HEK293 (cell line): ENCODE measurements at regions not wholly inside any gene's neighbourhood (a gene's known extent, or its start where the extent isn't known, plus 50 kb on each side); places are given as distances from the start of the nearest gene placed in this dataset.

Experiments used
- CTCF ChIA-PET: fragments of 350-600 bp; formaldehyde crosslinking; extraction: SDS; loops from one replicate; lab custom pipeline; 2021; ENCODE audit warnings: antibody characterized with exemption; lab: Yijun Ruan, JAX
- POLR2A ChIA-PET: fragments of 300-600 bp; formaldehyde crosslinking; extraction: SDS; loops from one replicate; lab custom pipeline; 2020; ENCODE audit warnings: antibody characterized with exemption, inconsistent platforms; lab: Yijun Ruan, JAX
- H3K27ac ChIP-seq: fragments of 200-500 bp; sonication (Bioruptor generic); 2 replicates; pipeline ENCODE4 v1.5.1; 2014; ENCODE audit warnings: low read depth, low read length, control low read depth, inconsistent platforms; ENCODE audit errors: extremely low read depth
- H3K36me3 ChIP-seq, 2 experiments: fragments of 200-500 bp in 1 of 2; sonication (Bioruptor generic) in 1 of 2; 1 replicate in 1 of 2; 2 replicates in 1 of 2; pipeline ENCODE4 v1.5.1; 2014 to 2017; ENCODE audit warnings: inconsistent platforms in 2 of 2, low read length in 2 of 2; ENCODE audit not compliant: control insufficient read depth in 2 of 2, insufficient read depth in 1 of 2
- H3K4me1 ChIP-seq: fragments of 200-500 bp; sonication (Bioruptor generic); 2 replicates; pipeline ENCODE4 v1.5.1; 2014; ENCODE audit warnings: mild to moderate bottlenecking, low read length, inconsistent platforms; ENCODE audit not compliant: control insufficient read depth, insufficient read depth
- H3K4me3 ChIP-seq: 2 replicates; pipeline ENCODE4 v1.5.1; 2011; ENCODE audit warnings: low read depth, mild to moderate bottlenecking, control low read depth, low read length, moderate library complexity
- H3K9me3 ChIP-seq: fragments of 200-500 bp; sonication (Bioruptor generic); 2 replicates; pipeline ENCODE4 v1.5.1; 2014; ENCODE audit warnings: low read depth, low read length, inconsistent platforms; ENCODE audit not compliant: control insufficient read depth, insufficient read depth
- GLI2 ChIP-seq: fragments of 450-650 bp; formaldehyde crosslinking; IDR thresholded peaks from 2 replicates; pipeline ENCODE4; 2017; ENCODE audit warnings: missing biosample characterization, missing genetic modification characterization, low read depth, borderline replicate concordance
- GLIS2 ChIP-seq: fragments of 450-650 bp; formaldehyde crosslinking; IDR thresholded peaks from 2 replicates; pipeline ENCODE4 v1.5.1; 2016; ENCODE audit warnings: missing biosample characterization, missing genetic modification characterization
- KLF17 ChIP-seq: fragments of 450-650 bp; formaldehyde crosslinking; IDR thresholded peaks from 2 replicates; pipeline ENCODE4 v1.5.1; 2016; ENCODE audit warnings: missing biosample characterization, missing genetic modification characterization
- MZF1 ChIP-seq: fragments of 450-650 bp; formaldehyde crosslinking; IDR thresholded peaks from 2 replicates; pipeline ENCODE4 v1.5.1; 2017; ENCODE audit warnings: missing biosample characterization, missing genetic modification characterization, borderline replicate concordance
- ZBTB10 ChIP-seq: fragments of 450-650 bp; formaldehyde crosslinking; IDR thresholded peaks from 2 replicates; pipeline ENCODE4 v1.5.1; 2016; ENCODE audit warnings: missing biosample characterization, missing genetic modification characterization
- ZBTB48 ChIP-seq: fragments of 450-650 bp; formaldehyde crosslinking; IDR thresholded peaks from 2 replicates; pipeline ENCODE4 v1.5.1; 2016; ENCODE audit warnings: missing biosample characterization, missing genetic modification characterization
- ZFP69B ChIP-seq: fragments of 450-650 bp; formaldehyde crosslinking; IDR thresholded peaks from 2 replicates; pipeline ENCODE4 v1.5.1; 2016; ENCODE audit warnings: missing biosample characterization, missing genetic modification characterization
- ZIC2 ChIP-seq: fragments of 450-650 bp; formaldehyde crosslinking; IDR thresholded peaks from 2 replicates; pipeline ENCODE4 v1.5.1; 2016; ENCODE audit warnings: missing biosample characterization, missing genetic modification characterization
- ZNF239 ChIP-seq: fragments of 450-650 bp; formaldehyde crosslinking; IDR thresholded peaks from 2 replicates; pipeline ENCODE4 v1.5.1; 2016; ENCODE audit warnings: missing biosample characterization, missing genetic modification characterization
- ZNF26 ChIP-seq: fragments of 450-650 bp; formaldehyde crosslinking; IDR thresholded peaks from 2 replicates; pipeline ENCODE4 v1.5.1; 2016; ENCODE audit warnings: missing biosample characterization, missing genetic modification characterization
- ZNF449 ChIP-seq: fragments of 450-650 bp; formaldehyde crosslinking; IDR thresholded peaks from 2 replicates; pipeline ENCODE4 v1.5.1; 2017; ENCODE audit warnings: missing biosample characterization, mild to moderate bottlenecking, missing genetic modification characterization, moderate library complexity
- ZNF521 ChIP-seq: fragments of 450-650 bp; formaldehyde crosslinking; IDR thresholded peaks from 2 replicates; pipeline ENCODE4 v1.5.1; 2017; ENCODE audit warnings: missing biosample characterization, mild to moderate bottlenecking, missing genetic modification characterization
- ZNF571 ChIP-seq: fragments of 450-650 bp; formaldehyde crosslinking; IDR thresholded peaks from 2 replicates; pipeline ENCODE4 v1.5.0; 2017; ENCODE audit warnings: missing biosample characterization, missing genetic modification characterization
- ZNF596 ChIP-seq: fragments of 450-650 bp; IDR thresholded peaks from 2 replicates; pipeline ENCODE4 v1.5.0; 2018; ENCODE audit warnings: missing biosample characterization, mild to moderate bottlenecking, missing genetic modification characterization, moderate library complexity
- ZNF600 ChIP-seq: fragments of 450-650 bp; formaldehyde crosslinking; IDR thresholded peaks from 2 replicates; pipeline ENCODE4 v1.5.1; 2016; ENCODE audit warnings: missing biosample characterization, missing genetic modification characterization
- ZNF645 ChIP-seq: fragments of 450-650 bp; formaldehyde crosslinking; IDR thresholded peaks from 2 replicates; pipeline ENCODE4; 2016; ENCODE audit warnings: missing biosample characterization, missing genetic modification characterization
- ZNF692 ChIP-seq: fragments of 450-650 bp; formaldehyde crosslinking; IDR thresholded peaks from 2 replicates; pipeline ENCODE4 v1.5.1; 2016; ENCODE audit warnings: missing biosample characterization, missing genetic modification characterization

GRCh38 chr10:79013406-79013987 is 55.3 kb upstream of the ZMIZ1 start (continued):
- TF ChIP-seq ZNF449 (tag by site-specific recombination), result no peak
- TF ChIP-seq GLIS2, result no peak

- Histone ChIP-seq H3K9me3 (no peaks in the 10 kb centered on the region), H3K36me3 (no peaks in the 10 kb centered on the region), H3K4me3 (no peak overlapping the region), H3K4me1 (no peaks in the 10 kb centered on the region), H3K27ac (no peak overlapping the region)
- CTCF ChIA-PET, result interaction anchor here (2.1 kb wide), 1 partner anchor 40 kb away, joined by 6 read pairs; no protein-coding TSS in a partner anchor
- TF ChIP-seq ZNF26 (tag by site-specific recombination), result no peak
- TF ChIP-seq MZF1 (tag by site-specific recombination), result no peak
- TF ChIP-seq ZNF645, result no peak
- TF ChIP-seq ZNF692 (tag by site-specific recombination), result no peak
- TF ChIP-seq ZFP69B (tag by site-specific recombination), result no peak
- POLR2A ChIA-PET, result no interaction called here
Measured at GRCh38 chr10:79014796-79015195, 54.0 kb upstream of the ZMIZ1 start.

- H3K4me1 ChIP-seq, result no peaks in the 10 kb centered on the region
- POLR2A ChIA-PET, result no interaction called here
- H3K27ac ChIP-seq, result no peak overlapping the region
- no peaks in the 10 kb centered on the region for H3K9me3 ChIP-seq
- H3K4me3 ChIP-seq, result no peak overlapping the region
- no peaks in the 10 kb centered on the region for H3K36me3 ChIP-seq
- CTCF ChIA-PET, result interaction anchor here (0.8 kb wide), 1 partner anchor 178 kb away, joined by 4 read pairs; no protein-coding TSS in a partner anchor
- TF ChIP-seq KLF17 (tag by site-specific recombination) (no peak), ZIC2 (no peak), ZNF596 (tag by site-specific recombination) (no peak), GLI2 (tag by site-specific recombination) (no peak), GLIS2 (no peak), ZBTB48 (tag by site-specific recombination) (no peak), ZNF521 (no peak), ZNF571 (tag by site-specific recombination) (no peak), ZBTB10 (tag by site-specific recombination) (no peak), ZNF600 (tag by site-specific recombination) (no peak), ZNF239 (no peak)
Measured at GRCh38 chr10:79017882-79018520, 50.8 kb upstream of the ZMIZ1 start.
